ENCODE measurements at regions not wholly inside any gene's neighbourhood (a gene's known extent, or its start where the extent isn't known, plus 50 kb on each side); places are given as distances from the start of the nearest gene placed in this dataset.
"Not testable (repeated sequence)": the region's sequence is repeated elsewhere in the genome, so short reads cannot be mapped to it uniquely, and the experiment has no call there.

- DNase-seq: not testable (repeated sequence)
These were observed 70.4 kb upstream of the COBL start for GRCh38 chr7:51386806-51387568.

GRCh38 chr7:51386184-51386583, 69.6 kb upstream of the COBL start:
- not testable (repeated sequence) for DNase-seq

DNA sequence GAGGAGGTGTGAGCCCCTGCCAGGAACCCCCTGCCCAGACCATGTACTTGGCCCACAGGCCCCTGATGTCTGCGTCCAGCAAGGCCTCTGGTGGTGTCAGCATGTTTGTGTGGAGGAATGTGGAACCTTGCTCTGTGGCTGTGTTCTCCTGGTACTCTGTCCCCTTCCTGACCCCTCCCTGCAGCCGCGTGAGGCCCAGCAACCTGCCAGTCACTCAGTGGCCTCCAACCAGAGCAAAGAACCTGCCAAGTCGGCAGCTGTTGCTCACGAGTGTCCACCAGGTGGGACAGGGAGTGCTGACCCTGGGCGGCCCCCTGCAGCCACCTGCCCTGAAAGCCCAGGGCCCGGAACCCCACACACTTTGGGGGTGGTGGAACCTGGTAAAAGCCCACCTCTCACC, 65.6 kb upstream of the COBL start:
- not testable (repeated sequence) for DNase-seq

GRCh38 chr7:51376420-51377092, 59.9 kb upstream of the COBL start:
- no peak for DNase-seq

DNA sequence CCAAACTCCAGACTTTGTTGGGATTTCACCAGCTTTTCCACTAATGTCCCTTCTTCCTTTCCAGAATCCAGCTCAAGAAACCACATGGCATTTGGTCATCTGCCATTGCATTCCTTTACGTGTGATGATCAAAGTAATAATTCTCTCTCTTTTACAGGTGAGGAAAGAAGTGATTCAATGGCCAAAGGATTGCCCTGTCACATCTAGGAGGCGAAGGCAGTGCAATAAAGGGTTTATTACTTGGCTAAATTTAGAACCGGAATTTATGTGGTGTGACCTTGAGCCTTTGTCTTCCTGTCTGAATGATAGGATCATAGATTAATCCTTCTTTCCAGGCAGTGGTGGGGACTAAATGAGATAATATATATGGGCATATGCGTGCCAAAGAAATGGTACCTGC, 58.3 kb upstream of the COBL start:
- no peak for DNase-seq

- DNase-seq: not testable (repeated sequence)
These were observed 57.0 kb upstream of the COBL start for GRCh38 chr7:51373607-51374006.

DNA sequence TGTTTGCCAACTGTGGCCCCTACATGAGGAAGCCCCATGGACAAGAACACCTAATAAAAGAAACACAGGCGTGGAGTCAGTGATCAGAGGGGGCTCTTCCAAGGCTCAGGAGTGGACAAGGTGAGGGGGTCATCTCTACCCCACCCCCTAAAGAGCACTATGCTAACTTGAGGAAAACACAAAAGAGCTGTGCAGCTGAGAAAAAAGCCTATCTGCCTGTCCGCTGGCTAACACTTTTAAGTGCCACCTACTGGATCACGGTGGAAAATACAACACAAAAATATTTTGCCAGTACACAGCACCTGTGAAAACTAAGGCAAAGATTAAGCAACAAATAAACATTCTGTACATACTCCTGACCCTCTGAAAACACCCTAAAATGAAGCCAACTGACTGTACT, 53.1 kb upstream of the COBL start:
- DNase-seq: peak; percentile 7

- not testable (repeated sequence) for DNase-seq
These were observed 52.6 kb upstream of the COBL start for GRCh38 chr7:51369228-51369627.

DNA sequence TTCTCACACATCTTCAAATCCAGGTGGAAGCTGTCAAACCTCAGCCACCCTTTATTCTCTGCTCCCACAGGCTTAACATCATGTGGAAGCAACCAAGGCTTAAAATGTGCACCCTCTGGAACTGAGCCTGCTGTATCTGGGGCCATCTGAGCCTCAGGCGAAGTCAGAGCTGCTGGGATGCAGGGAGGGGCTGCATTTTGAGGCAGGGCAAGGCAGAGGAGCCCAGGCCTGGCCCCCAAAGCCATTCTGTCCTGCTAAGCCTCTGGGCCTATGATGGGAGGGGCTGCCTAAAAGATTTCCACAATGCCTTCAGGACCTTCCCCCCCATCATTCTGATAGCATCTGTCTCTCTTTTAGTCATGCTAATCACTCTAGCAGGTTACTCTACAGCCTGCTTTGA, 51.7 kb upstream of the COBL start:
- no peak for DNase-seq

GRCh38 chr7:51367614-51367968, 51.0 kb upstream of the COBL start:
- no peak for DNase-seq

- DNase-seq: peak; percentile 25
These were observed 50.5 kb upstream of the COBL start for GRCh38 chr7:51366930-51367613.

Measured in activated CD4-positive, alpha-beta T cell treated with anti-CD3 and anti-CD28 coated beads, Interleukin-2, amount 50 U/mL, for 16 hours (primary cell).